Panc1 (cell line): ENCODE measurements at regions not wholly inside any gene's neighbourhood (a gene's known extent, or its start where the extent isn't known, plus 50 kb on each side); places are given as distances from the start of the nearest gene placed in this dataset.

Experiments used
- ATAC-seq: fragments of 200-7000 bp; cut with Tn5 transposase; 2 replicates; pipeline ENCODE4 v1.9.1; 2020; ENCODE audit warnings: mild to moderate bottlenecking, moderate library complexity
- BruUV-seq: library from RNA; stranded (reverse); fragments of 400-500 nt; replicated peaks from 2 replicates; lab custom pipeline; 2021; lab: Mats Ljungman, UMichigan
- CTCF ChIA-PET: fragments of 300-600 bp; sonication (Branson Sonifier 250); formaldehyde crosslinking; loops from one replicate; lab custom pipeline; 2022; ENCODE audit warnings: antibody characterized with exemption; lab: Charles Lee
- POLR2A ChIA-PET: fragments of 300-600 bp; sonication (Branson Sonifier 250); formaldehyde crosslinking; loops from one replicate; lab custom pipeline; 2022; ENCODE audit warnings: antibody characterized with exemption; lab: Charles Lee
- DNase-seq: peaks from one replicate; pipeline ENCODE4 v3.0.0-alpha.2; 2010; ENCODE audit warnings: low read depth, low spot score
- H3K27ac ChIP-seq: 2 replicates; pipeline ENCODE4 v1.5.1; 2011; ENCODE audit warnings: mild to moderate bottlenecking, low read length, inconsistent platforms
- H3K27me3 ChIP-seq: fragments of 200-500 bp; sonication (Bioruptor generic); 2 replicates; pipeline ENCODE4 v1.6.0; 2014; ENCODE audit warnings: low read length, inconsistent platforms; ENCODE audit not compliant: control insufficient read depth, insufficient read depth
- H3K36me3 ChIP-seq: fragments of 200-500 bp; sonication (Bioruptor generic); 2 replicates; pipeline ENCODE4 v1.5.1; 2014; ENCODE audit warnings: inconsistent platforms, mild to moderate bottlenecking, low read length, moderate library complexity; ENCODE audit not compliant: control insufficient read depth, insufficient read depth
- H3K4me1 ChIP-seq: 2 replicates; pipeline ENCODE4 v1.5.1; 2011; ENCODE audit warnings: inconsistent platforms, mild to moderate bottlenecking, low read length, moderate library complexity; ENCODE audit not compliant: control insufficient read depth, insufficient read depth
- H3K4me3 ChIP-seq, 2 experiments: 2 replicates each; pipeline ENCODE4 v1.5.1; 2011 to 2012; ENCODE audit warnings: low read depth in 2 of 2, low read length in 2 of 2, mild to moderate bottlenecking in 2 of 2, inconsistent platforms in 1 of 2, moderate library complexity in 1 of 2
- H3K9me3 ChIP-seq: fragments of 200-500 bp; sonication (Bioruptor generic); 2 replicates; pipeline ENCODE4 v1.5.1; 2014; ENCODE audit warnings: low read depth, mild to moderate bottlenecking, inconsistent platforms, low read length, moderate library complexity; ENCODE audit not compliant: control insufficient read depth, insufficient read depth
- POLR2AphosphoS5 ChIP-seq: IDR thresholded peaks from 2 replicates; pipeline ENCODE4 v1.6.1; 2012; ENCODE audit warnings: mild to moderate bottlenecking, low read depth, low read length, moderate library complexity
- SIN3A ChIP-seq: IDR thresholded peaks from 2 replicates; pipeline ENCODE4 v1.6.1; 2012; ENCODE audit warnings: low read depth, mild to moderate bottlenecking, low read length, moderate library complexity, borderline replicate concordance; ENCODE audit not compliant: insufficient read depth
- TCF7L2 ChIP-seq: IDR thresholded peaks from 2 replicates; pipeline ENCODE4 v1.6.1; 2011; ENCODE audit warnings: mild to moderate bottlenecking, low read depth, low read length, inconsistent platforms
- in situ Hi-C: cut with HindIII; loops from 2 replicates; pipeline ENCODE4 v1.10.0; 2016; ENCODE audit warnings: low sequenced_read_pairs, low pct_unique_long_range_greater_than_20kb
- intact Hi-C: fragments of 100-400 bp; cut with micrococcal nuclease; formaldehyde crosslinking; loops from one replicate; pipeline ENCODE4 v1.10.0; 2022; ENCODE audit not compliant: unreplicated experiment
- TF ChIP-seq, protein P1 (sequence below): fragments of 450-650 bp; IDR thresholded peaks from 2 replicates; pipeline ENCODE4 v1.5.1; 2017; ENCODE audit warnings: mild to moderate bottlenecking
- TF ChIP-seq, protein P2 (sequence below), 2 experiments: IDR thresholded peaks; 2 replicates each; pipeline ENCODE4 v1.6.1; 2011 to 2012; ENCODE audit warnings: low read depth in 2 of 2, control low read depth in 1 of 2, low read length in 1 of 2, mild to moderate bottlenecking in 1 of 2, moderate library complexity in 1 of 2; ENCODE audit not compliant: insufficient read depth in 1 of 2

DNA sequence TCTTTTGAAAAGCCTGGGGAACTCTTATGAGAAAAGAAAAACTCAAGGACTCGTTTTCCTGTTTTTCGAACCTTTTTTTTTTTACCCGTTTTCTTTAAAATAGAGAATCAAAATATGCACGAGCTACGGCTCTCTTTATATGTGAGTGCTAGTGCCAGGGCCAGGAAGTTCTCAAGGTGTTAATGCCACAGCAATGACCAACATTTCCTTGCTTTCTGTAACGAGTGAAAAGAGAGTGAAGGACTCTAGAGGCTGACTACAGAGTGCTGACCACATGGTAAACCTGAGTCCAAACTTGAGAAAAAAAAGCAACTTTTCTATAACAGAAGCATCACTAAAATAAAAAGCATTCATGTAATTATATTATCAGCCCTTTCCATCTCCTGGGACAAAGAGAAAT, 102.2 kb upstream of the SLC28A3 start:
- DNase-seq (no peak), ATAC-seq (no peak)
- Histone ChIP-seq H3K9me3 (no peaks in the 10 kb centered on the region), H3K27ac (no peak overlapping the region), H3K27me3 (no peaks in the 10 kb centered on the region), H3K4me1 (no peaks in the 10 kb centered on the region), H3K36me3 (no peaks in the 10 kb centered on the region), H3K4me3 (no peak overlapping the region)
- TF ChIP-seq TCF7L2, result no peak
- no peak for TF ChIP-seq SIN3A
- TF ChIP-seq, protein P1, sequence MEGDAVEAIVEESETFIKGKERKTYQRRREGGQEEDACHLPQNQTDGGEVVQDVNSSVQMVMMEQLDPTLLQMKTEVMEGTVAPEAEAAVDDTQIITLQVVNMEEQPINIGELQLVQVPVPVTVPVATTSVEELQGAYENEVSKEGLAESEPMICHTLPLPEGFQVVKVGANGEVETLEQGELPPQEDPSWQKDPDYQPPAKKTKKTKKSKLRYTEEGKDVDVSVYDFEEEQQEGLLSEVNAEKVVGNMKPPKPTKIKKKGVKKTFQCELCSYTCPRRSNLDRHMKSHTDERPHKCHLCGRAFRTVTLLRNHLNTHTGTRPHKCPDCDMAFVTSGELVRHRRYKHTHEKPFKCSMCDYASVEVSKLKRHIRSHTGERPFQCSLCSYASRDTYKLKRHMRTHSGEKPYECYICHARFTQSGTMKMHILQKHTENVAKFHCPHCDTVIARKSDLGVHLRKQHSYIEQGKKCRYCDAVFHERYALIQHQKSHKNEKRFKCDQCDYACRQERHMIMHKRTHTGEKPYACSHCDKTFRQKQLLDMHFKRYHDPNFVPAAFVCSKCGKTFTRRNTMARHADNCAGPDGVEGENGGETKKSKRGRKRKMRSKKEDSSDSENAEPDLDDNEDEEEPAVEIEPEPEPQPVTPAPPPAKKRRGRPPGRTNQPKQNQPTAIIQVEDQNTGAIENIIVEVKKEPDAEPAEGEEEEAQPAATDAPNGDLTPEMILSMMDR, result no peak
- TF ChIP-seq, protein P2, sequence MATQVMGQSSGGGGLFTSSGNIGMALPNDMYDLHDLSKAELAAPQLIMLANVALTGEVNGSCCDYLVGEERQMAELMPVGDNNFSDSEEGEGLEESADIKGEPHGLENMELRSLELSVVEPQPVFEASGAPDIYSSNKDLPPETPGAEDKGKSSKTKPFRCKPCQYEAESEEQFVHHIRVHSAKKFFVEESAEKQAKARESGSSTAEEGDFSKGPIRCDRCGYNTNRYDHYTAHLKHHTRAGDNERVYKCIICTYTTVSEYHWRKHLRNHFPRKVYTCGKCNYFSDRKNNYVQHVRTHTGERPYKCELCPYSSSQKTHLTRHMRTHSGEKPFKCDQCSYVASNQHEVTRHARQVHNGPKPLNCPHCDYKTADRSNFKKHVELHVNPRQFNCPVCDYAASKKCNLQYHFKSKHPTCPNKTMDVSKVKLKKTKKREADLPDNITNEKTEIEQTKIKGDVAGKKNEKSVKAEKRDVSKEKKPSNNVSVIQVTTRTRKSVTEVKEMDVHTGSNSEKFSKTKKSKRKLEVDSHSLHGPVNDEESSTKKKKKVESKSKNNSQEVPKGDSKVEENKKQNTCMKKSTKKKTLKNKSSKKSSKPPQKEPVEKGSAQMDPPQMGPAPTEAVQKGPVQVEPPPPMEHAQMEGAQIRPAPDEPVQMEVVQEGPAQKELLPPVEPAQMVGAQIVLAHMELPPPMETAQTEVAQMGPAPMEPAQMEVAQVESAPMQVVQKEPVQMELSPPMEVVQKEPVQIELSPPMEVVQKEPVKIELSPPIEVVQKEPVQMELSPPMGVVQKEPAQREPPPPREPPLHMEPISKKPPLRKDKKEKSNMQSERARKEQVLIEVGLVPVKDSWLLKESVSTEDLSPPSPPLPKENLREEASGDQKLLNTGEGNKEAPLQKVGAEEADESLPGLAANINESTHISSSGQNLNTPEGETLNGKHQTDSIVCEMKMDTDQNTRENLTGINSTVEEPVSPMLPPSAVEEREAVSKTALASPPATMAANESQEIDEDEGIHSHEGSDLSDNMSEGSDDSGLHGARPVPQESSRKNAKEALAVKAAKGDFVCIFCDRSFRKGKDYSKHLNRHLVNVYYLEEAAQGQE (IDR thresholded peaks at IDR 0.05; ENCODE audit: insufficient read depth in 1 of 2, low read depth in 2 of 2, low read length in 1 of 2), result no peak
- TF ChIP-seq POLR2AphosphoS5, result no peak
- POLR2A ChIA-PET, result no interaction called here
- no TSS peak for BruUV-seq
- CTCF ChIA-PET, result no interaction called here
- in situ Hi-C loops (no loop called here), intact Hi-C loops (no loop called here)

DNA sequence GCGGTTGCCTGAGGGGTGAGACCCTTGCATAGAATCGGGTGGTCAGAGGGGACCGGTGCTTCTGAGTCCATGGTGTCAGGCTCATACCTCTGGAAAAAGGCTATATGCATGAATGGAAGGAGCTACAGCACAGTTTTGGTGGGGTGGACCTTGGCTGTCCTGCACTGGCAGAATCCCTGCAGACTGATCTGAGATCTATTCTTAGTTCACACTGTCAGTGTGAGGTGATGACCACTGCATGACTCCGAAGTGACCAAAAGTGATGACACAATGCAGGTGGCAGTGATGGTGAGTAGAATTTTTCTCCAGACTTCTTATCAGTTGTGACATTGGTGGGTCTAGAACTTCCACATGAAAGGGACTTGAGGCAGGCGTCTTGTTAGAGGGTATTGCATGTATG, 105.2 kb upstream of the SLC28A3 start:
- Histone ChIP-seq H3K4me3 (no peak overlapping the region), H3K4me1 (no peaks in the 10 kb centered on the region), H3K36me3 (no peaks in the 10 kb centered on the region), H3K9me3 (no peaks in the 10 kb centered on the region), H3K27me3 (no peaks in the 10 kb centered on the region), H3K27ac (no peak overlapping the region)
- in situ Hi-C loops, result no loop called here
- no TSS peak for BruUV-seq
- no peak for ATAC-seq
- ChIA-PET CTCF (no interaction called here), POLR2A (no interaction called here)
- no peak for TF ChIP-seq SIN3A
- TF ChIP-seq TCF7L2, result no peak
- TF ChIP-seq, protein P2 (IDR thresholded peaks at IDR 0.05; ENCODE audit: insufficient read depth in 1 of 2, low read depth in 2 of 2, low read length in 1 of 2), result no peak
- TF ChIP-seq, protein P1, result no peak
- TF ChIP-seq POLR2AphosphoS5, result no peak
- intact Hi-C loops, result no loop called here
- DNase-seq, result no peak
